Testis (tissue), 2 donors: ENCODE measurements at regions not wholly inside any gene's neighbourhood (a gene's known extent, or its start where the extent isn't known, plus 50 kb on each side); places are given as distances from the start of the nearest gene placed in this dataset.

Experiments
- DNase-seq: peaks from one replicate; pipeline ENCODE4 v3.0.0-alpha.2; 2019
- H3K27ac ChIP-seq, 2 donors: fragments of 200-600 bp; sonication (generic); one replicate each; pipeline ENCODE4 v1.5.1; 2019
- H3K27me3 ChIP-seq: fragments of 200-600 bp; sonication (generic); one replicate; pipeline ENCODE4 v1.5.1; 2019
- H3K36me3 ChIP-seq: fragments of 200-600 bp; sonication (generic); one replicate; pipeline ENCODE4 v1.5.1; 2017; ENCODE audit warnings: low read depth; ENCODE audit errors: missing control alignments
- H3K4me1 ChIP-seq: fragments of 200-600 bp; sonication (generic); one replicate; pipeline ENCODE4 v1.5.1; 2019
- H3K4me3 ChIP-seq, 2 donors: fragments of 200-600 bp; sonication (generic); one replicate each; pipeline ENCODE4 v1.5.1; 2017 to 2019
- H3K9me3 ChIP-seq: fragments of 200-600 bp; sonication (generic); one replicate; pipeline ENCODE4 v1.5.1; 2017
- CTCF ChIP-seq, 3 experiments: fragments of 450-650 bp in 2 of 3; fragments of 200-600 bp in 1 of 3; sonication (generic) in 1 of 3; IDR thresholded peaks; one replicate each; pipeline ENCODE4 v1.5.1; 2016 to 2019; ENCODE audit warnings: antibody characterized with exemption in 3 of 3, mild to moderate bottlenecking in 2 of 3, moderate library complexity in 1 of 3
- POLR2A ChIP-seq: fragments of 450-650 bp; IDR thresholded peaks from one replicate; pipeline ENCODE4 v1.6.1; 2017; ENCODE audit warnings: antibody characterized with exemption, mild to moderate bottlenecking, moderate library complexity
- WGBS, 2 donors: methylation state at CpG; one replicate each; pipeline ENCODE4 v1.1.5; 2018; 5-methylcytosine and 5-hydroxymethylcytosine counted together
- intact Hi-C: fragments of 100-400 bp; cut with DNase I; formaldehyde crosslinking; loops from one replicate; pipeline ENCODE4 v1.15.1; 2023; ENCODE audit warnings: low total_unique reads

GRCh38 chr5:106691701-106692100 lies 979.0 kb downstream of the EFNA5 start:
- intact Hi-C loops = no loop called here
- no peak overlapping the region for H3K27ac ChIP-seq
- H3K36me3 ChIP-seq = no peaks in the 10 kb centered on the region
- no peaks in the 10 kb centered on the region for H3K9me3 ChIP-seq
- H3K4me1 ChIP-seq = no peaks in the 10 kb centered on the region
- H3K27me3 ChIP-seq = no peaks in the 10 kb centered on the region
- 79 to 85% methylated on average over 2 of the region's 2 CpGs for WGBS, 2 donors
- no peak for TF ChIP-seq POLR2A
- no peak for TF ChIP-seq CTCF (IDR thresholded peaks at IDR 0.05)
- no peak overlapping the region for H3K4me3 ChIP-seq
- DNase-seq = no peak

- Histone ChIP-seq H3K4me3 (no peak overlapping the region), H3K27me3 (no peaks in the 10 kb centered on the region), H3K36me3 (no peaks in the 10 kb centered on the region), H3K9me3 (no peaks in the 10 kb centered on the region), H3K27ac (no peak overlapping the region), H3K4me1 (no peaks in the 10 kb centered on the region)
- no peak for DNase-seq
- intact Hi-C loops = no loop called here
- TF ChIP-seq POLR2A (no peak), CTCF (IDR thresholded peaks at IDR 0.05) (no peak)
- WGBS, 2 donors = 0 to 88% methylated on average over 1 of the region's 1 CpG
Measured at GRCh38 chr5:106690585-106690984, 980.2 kb downstream of the EFNA5 start.

- DNase-seq = no peak
- Histone ChIP-seq H3K27me3 (no peaks in the 10 kb centered on the region), H3K4me1 (no peaks in the 10 kb centered on the region), H3K36me3 (no peaks in the 10 kb centered on the region), H3K9me3 (no peaks in the 10 kb centered on the region), H3K27ac (no peak overlapping the region), H3K4me3 (no peak overlapping the region)
- 41 to 44% methylated on average over 1 of the region's 1 CpG for WGBS, 2 donors
- intact Hi-C loops = no loop called here
- TF ChIP-seq CTCF (IDR thresholded peaks at IDR 0.05) (no peak), POLR2A (no peak)
Measured at GRCh38 chr5:106680330-106680729, 990.4 kb downstream of the EFNA5 start.

GRCh38 chr5:106677057-106677456 lies 993.7 kb downstream of the EFNA5 start:
- no peaks in the 10 kb centered on the region for H3K4me1 ChIP-seq
- H3K27ac ChIP-seq = no peak overlapping the region
- H3K4me3 ChIP-seq = no peak overlapping the region
- no peaks in the 10 kb centered on the region for H3K9me3 ChIP-seq
- 100% methylated on average over 1 of the region's 1 CpG for WGBS, 2 donors
- H3K27me3 ChIP-seq = no peaks in the 10 kb centered on the region
- no peaks in the 10 kb centered on the region for H3K36me3 ChIP-seq
- TF ChIP-seq CTCF (IDR thresholded peaks at IDR 0.05) (no peak), POLR2A (no peak)
- no peak for DNase-seq
- intact Hi-C loops = no loop called here

GRCh38 chr5:106675687-106676086 lies 995.0 kb downstream of the EFNA5 start:
- TF ChIP-seq CTCF (IDR thresholded peaks at IDR 0.05) (no peak), POLR2A (no peak)
- 20 to 25% methylated on average over 1 of the region's 1 CpG for WGBS, 2 donors
- Histone ChIP-seq H3K27me3 (no peaks in the 10 kb centered on the region), H3K36me3 (no peaks in the 10 kb centered on the region), H3K27ac (no peak overlapping the region), H3K4me3 (no peak overlapping the region), H3K9me3 (no peaks in the 10 kb centered on the region), H3K4me1 (no peaks in the 10 kb centered on the region)
- intact Hi-C loops = no loop called here
- DNase-seq = no peak
